ENCODE measurements at regions not wholly inside any gene's neighbourhood (a gene's known extent, or its start where the extent isn't known, plus 50 kb on each side); places are given as distances from the start of the nearest gene placed in this dataset.

GRCh38 chr20:54339093-54339492 lies 131.2 kb downstream of the PFDN4 start:
- TF ChIP-seq, protein P1, sequence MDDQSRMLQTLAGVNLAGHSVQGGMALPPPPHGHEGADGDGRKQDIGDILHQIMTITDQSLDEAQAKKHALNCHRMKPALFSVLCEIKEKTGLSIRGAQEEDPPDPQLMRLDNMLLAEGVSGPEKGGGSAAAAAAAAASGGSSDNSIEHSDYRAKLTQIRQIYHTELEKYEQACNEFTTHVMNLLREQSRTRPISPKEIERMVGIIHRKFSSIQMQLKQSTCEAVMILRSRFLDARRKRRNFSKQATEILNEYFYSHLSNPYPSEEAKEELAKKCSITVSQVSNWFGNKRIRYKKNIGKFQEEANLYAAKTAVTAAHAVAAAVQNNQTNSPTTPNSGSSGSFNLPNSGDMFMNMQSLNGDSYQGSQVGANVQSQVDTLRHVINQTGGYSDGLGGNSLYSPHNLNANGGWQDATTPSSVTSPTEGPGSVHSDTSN (IDR thresholded peaks at IDR 0.05), result no peak
- TF ChIP-seq EP300 (IDR thresholded peaks at IDR 0.05) (no peak), POLR2A (IDR thresholded peaks at IDR 0.05; ENCODE audit: low read length) (no peak), KDM1A (IDR thresholded peaks at IDR 0.05; ENCODE audit: low read depth) (no peak), PHF8 (IDR thresholded peaks at IDR 0.05; ENCODE audit: borderline replicate concordance, low read depth) (no peak)
